ENCODE measurements at regions not wholly inside any gene's neighbourhood (a gene's known extent, or its start where the extent isn't known, plus 50 kb on each side); places are given as distances from the start of the nearest gene placed in this dataset.

- WGBS (ENCODE audit: low lambda C conversion rate, missing lambda C conversion rate) = 93% methylated on average over 3 of the region's 3 CpGs
- H3K4me1 ChIP-seq (ENCODE audit: insufficient read depth) = no peaks in the 10 kb centered on the region
- no peak for TF ChIP-seq EZH2 (IDR thresholded peaks at IDR 0.05; ENCODE audit: borderline replicate concordance)
- no peak for TF ChIP-seq EZH2phosphoT487 (IDR thresholded peaks at IDR 0.05; ENCODE audit: low read depth, severe bottlenecking, unreplicated experiment)
- no peak for TF ChIP-seq CTCF (IDR thresholded peaks at IDR 0.05; ENCODE audit: poor library complexity)
Measured at GRCh38 chr6:33507261-33507660, 52.9 kb downstream of the ZBTB9 start.

GRCh38 chr6:33508935-33509926, 54.9 kb downstream of the ZBTB9 start:
- no peak for DNase-seq (ENCODE audit: low spot score)
- H3K9me3 ChIP-seq (ENCODE audit: low read depth) = no peaks in the 10 kb centered on the region
- no peaks in the 10 kb centered on the region for H4K20me1 ChIP-seq (ENCODE audit: insufficient read depth, poor library complexity, severe bottlenecking)
- peak overlapping the region; percentile 64 for H3K4me2 ChIP-seq
- no peaks in the 10 kb centered on the region for H3K4me1 ChIP-seq (ENCODE audit: insufficient read depth)
- no peaks in the 10 kb centered on the region for H3K9me2 ChIP-seq (replicated peaks; ENCODE audit: insufficient read depth)
- no peak overlapping the region for H3K27ac ChIP-seq
- no peaks in the 10 kb centered on the region for H3K36me3 ChIP-seq (replicated peaks; ENCODE audit: insufficient read depth, low read depth)
- H2AFZ ChIP-seq = peak overlapping the region; percentile 60
- no peaks in the 10 kb centered on the region for H3K79me2 ChIP-seq
- TF ChIP-seq CTCF (IDR thresholded peaks at IDR 0.05; ENCODE audit: poor library complexity) (no peak), EZH2phosphoT487 (IDR thresholded peaks at IDR 0.05; ENCODE audit: low read depth, severe bottlenecking, unreplicated experiment) (no peak), EZH2 (IDR thresholded peaks at IDR 0.05; ENCODE audit: borderline replicate concordance) (no peak)
- H3K4me3 ChIP-seq = no peak overlapping the region
- peaks cover 4% of the 10 kb centered on the region for H3K27me3 ChIP-seq
- 47% methylated on average over 15 of the region's 16 CpGs for WGBS (ENCODE audit: low lambda C conversion rate, missing lambda C conversion rate)

More at GRCh38 chr6:33507261-33507660, 52.9 kb downstream of the ZBTB9 start:
- no peak overlapping the region for H3K4me3 ChIP-seq
- no peak overlapping the region for H3K4me2 ChIP-seq
- no peaks in the 10 kb centered on the region for H3K9me2 ChIP-seq (replicated peaks; ENCODE audit: insufficient read depth)
- H3K79me2 ChIP-seq = no peaks in the 10 kb centered on the region
- H4K20me1 ChIP-seq (ENCODE audit: insufficient read depth, poor library complexity, severe bottlenecking) = no peaks in the 10 kb centered on the region
- H3K27ac ChIP-seq = no peak overlapping the region
- no peaks in the 10 kb centered on the region for H3K9me3 ChIP-seq (ENCODE audit: low read depth)
- no peaks in the 10 kb centered on the region for H3K27me3 ChIP-seq
- no peaks in the 10 kb centered on the region for H3K36me3 ChIP-seq (replicated peaks; ENCODE audit: insufficient read depth, low read depth)
- no peak for DNase-seq (ENCODE audit: low spot score)
- no peak overlapping the region for H2AFZ ChIP-seq

GRCh38 chr6:33513213-33513612, 58.8 kb downstream of the ZBTB9 start:
- Histone ChIP-seq H4K20me1 (ENCODE audit: insufficient read depth, poor library complexity, severe bottlenecking) (no peaks in the 10 kb centered on the region), H3K4me3 (no peak overlapping the region), H3K4me1 (ENCODE audit: insufficient read depth) (no peaks in the 10 kb centered on the region), H3K4me2 (no peak overlapping the region), H3K9me3 (ENCODE audit: low read depth) (no peaks in the 10 kb centered on the region), H3K27ac (no peak overlapping the region), H2AFZ (no peak overlapping the region), H3K36me3 (replicated peaks; ENCODE audit: insufficient read depth, low read depth) (no peaks in the 10 kb centered on the region), H3K27me3 (peaks cover 4% of the 10 kb centered on the region), H3K79me2 (no peaks in the 10 kb centered on the region), H3K9me2 (replicated peaks; ENCODE audit: insufficient read depth) (no peaks in the 10 kb centered on the region)
- no peak for TF ChIP-seq EZH2 (IDR thresholded peaks at IDR 0.05; ENCODE audit: borderline replicate concordance)
- no peak for TF ChIP-seq EZH2phosphoT487 (IDR thresholded peaks at IDR 0.05; ENCODE audit: low read depth, severe bottlenecking, unreplicated experiment)
- TF ChIP-seq CTCF (IDR thresholded peaks at IDR 0.05; ENCODE audit: poor library complexity) = no peak
- DNase-seq (ENCODE audit: low spot score) = no peak
- WGBS (ENCODE audit: low lambda C conversion rate, missing lambda C conversion rate) = 75% methylated on average over 1 of the region's 1 CpG
